ENCODE measurements at regions not wholly inside any gene's neighbourhood (a gene's known extent, or its start where the extent isn't known, plus 50 kb on each side); places are given as distances from the start of the nearest gene placed in this dataset.
A peak's percentile ranks its signal among the peaks of the same experiment; 100 is the strongest.
"Not testable (repeated sequence)": the region's sequence is repeated elsewhere in the genome, so short reads cannot be mapped to it uniquely, and the experiment has no call there.

DNA sequence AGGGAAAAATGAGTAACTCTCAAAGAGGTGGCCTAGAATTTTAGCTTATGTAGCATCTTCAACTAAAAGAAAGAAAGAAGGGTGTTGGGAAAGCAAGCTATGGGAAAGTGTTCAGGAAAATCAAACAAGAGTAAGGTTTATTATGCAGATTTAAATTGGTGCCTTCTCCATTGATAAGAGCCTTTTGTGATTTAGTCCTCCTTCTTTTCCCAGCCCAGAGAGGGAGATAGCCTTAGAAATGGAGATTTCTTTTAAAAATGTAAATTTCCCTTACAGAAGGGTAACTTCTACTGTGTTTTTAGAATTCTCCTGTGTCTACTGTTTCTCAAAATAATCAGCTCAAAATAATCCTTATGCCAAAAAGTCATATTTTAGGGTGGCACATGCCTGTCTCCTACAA is 104.5 kb downstream of the FAM72B start:
- not testable (repeated sequence) for H3K4me1 ChIP-seq; H3K36me3 ChIP-seq; H3K4me3 ChIP-seq; DNase-seq (ENCODE audit: low spot score in 2 of 2); H3K27me3 ChIP-seq; H3K27ac ChIP-seq; H3K9me3 ChIP-seq

DNA sequence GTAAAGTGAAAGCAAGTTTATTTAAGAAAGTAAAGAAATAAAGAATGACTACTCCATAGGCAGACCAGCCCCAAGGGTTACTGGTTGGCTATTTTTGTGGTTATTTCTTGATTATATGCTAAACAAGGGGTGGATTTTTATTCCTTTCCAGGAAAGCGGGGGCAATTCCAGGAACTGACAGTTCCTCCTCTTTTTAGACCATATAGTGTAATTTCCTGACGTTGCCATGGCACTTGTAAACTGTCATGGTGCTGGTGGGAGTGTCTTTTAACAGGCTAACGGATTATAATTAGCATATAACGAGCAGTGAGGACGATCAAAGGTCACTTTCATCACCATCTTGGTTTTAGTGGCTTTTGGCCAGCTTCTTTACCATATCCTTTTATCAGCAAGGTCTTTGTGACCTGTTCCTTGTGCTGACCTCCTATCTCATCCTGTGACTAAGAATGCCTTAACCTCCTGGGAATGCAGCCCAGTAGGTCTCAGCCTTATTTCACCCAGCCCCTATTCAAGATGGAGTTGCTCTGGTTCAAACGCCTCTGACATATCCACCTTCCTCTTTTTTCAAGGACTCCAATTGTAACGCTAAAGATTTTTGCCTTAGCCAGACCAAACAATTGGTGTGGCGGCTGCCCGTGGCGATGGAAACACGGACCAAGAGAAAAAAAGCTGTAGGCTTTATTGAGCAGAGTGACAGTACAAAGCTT is 103.8 kb downstream of the FAM72B start:
- H3K27me3 ChIP-seq; H3K4me1 ChIP-seq; H3K9me3 ChIP-seq; H3K27ac ChIP-seq; DNase-seq (ENCODE audit: low spot score in 2 of 2); H3K36me3 ChIP-seq; H3K4me3 ChIP-seq: not testable (repeated sequence)
- WGBS, 2 donors: 27% methylated on average over 10 to 11 of the region's 11 CpGs

DNA sequence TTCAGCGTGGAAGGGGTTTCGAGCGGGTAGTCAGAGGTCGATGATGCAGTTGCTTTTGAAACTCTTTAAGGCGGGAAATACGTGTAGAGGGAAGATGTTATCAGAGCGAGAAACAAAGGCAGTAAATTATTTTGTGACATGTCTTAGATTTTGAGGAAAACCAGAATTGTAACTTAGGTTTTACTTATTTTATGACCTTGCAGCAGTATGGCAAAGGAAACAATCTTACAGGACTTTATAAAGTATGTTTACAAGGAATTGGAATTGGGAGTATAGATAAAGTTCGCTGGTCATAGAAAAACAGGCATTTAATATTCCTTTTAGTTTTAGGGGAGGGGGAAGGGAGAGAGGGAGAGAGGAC is 103.3 kb downstream of the FAM72B start:
- H3K27me3 ChIP-seq; H3K27ac ChIP-seq; DNase-seq (ENCODE audit: low spot score in 2 of 2); H3K4me3 ChIP-seq; H3K4me1 ChIP-seq; H3K36me3 ChIP-seq; H3K9me3 ChIP-seq: not testable (repeated sequence)
- WGBS, 2 donors: 25 to 50% methylated on average over 6 to 8 of the region's 8 CpGs

DNA sequence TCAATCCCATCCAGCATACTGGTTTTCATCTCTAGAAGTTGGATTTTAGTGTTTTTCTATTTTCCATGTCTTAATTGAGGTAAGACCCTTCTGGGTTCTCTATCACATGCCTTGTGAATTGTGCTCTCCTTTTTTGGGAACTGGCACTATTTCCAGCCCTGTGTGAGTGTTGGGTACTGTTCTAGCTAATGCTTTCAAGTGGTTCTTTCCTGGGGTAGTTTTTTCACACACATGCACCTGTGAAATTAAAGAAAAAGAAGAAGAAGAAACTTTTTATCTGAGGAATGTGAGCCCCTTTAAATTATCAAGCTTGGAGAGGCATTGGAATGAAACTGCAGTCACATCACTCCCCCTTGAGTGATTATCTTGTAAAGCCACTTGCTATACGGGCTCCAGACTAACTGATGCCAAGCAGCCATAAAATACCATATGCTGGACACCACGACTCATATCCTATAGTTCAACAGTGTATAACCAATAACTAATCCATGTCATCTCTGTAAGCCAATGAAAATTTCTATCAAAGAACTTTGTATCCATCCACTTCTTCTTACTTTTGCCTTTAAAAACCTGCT is 102.4 kb downstream of the FAM72B start:
- WGBS, 2 donors: 28 to 43% methylated on average over 2 of the region's 2 CpGs
- H3K36me3 ChIP-seq; H3K4me3 ChIP-seq; H3K9me3 ChIP-seq; H3K4me1 ChIP-seq; DNase-seq (ENCODE audit: low spot score in 2 of 2); H3K27me3 ChIP-seq; H3K27ac ChIP-seq: not testable (repeated sequence)

DNA sequence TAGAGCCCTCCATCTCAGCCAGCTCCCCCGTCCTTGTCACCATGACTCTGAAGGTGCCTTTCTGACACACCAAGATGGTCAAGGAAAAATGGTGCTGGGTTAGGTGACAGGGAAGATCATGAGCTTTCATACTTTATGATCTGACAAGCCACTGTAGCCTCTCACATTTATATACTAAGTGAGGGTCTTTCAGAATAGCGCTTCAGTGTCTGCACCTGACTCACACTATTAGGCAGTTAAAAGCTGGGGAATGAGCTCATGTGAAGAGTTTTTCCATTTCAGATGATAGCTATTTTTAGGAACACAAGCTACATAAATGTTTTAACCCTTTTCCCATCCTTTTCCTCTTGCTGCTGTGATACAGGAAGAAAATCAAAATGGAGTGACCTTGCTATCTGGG is 101.1 kb downstream of the FAM72B start:
- not testable (repeated sequence) for H3K27ac ChIP-seq; H3K4me1 ChIP-seq; H3K9me3 ChIP-seq; H3K27me3 ChIP-seq; DNase-seq (ENCODE audit: low spot score in 2 of 2); H3K4me3 ChIP-seq; H3K36me3 ChIP-seq
- WGBS, 2 donors: no CpG with 5 or more reads among the region's 2 CpGs

DNA sequence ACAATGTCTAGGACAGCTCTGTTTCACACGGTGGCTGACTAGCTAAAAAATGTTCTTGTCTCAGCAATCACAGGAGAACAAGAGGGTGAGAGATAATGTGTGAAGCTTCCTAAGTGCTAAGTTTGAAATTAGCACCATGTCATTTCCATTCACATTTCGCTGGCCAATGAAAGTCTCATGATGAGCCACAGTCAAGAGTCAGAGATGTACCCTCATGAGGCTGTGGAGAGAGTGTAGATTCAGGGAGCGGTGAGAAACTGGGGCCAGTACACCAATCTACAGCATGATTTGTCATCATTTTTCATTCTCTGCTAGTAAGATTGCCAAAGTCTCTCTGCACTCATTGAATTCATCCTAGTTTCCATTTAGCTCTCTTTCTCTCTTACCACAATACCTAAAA is 97.9 kb downstream of the FAM72B start:
- not testable (repeated sequence) for H3K27me3 ChIP-seq; H3K9me3 ChIP-seq; H3K4me1 ChIP-seq; H3K36me3 ChIP-seq; H3K27ac ChIP-seq; H3K4me3 ChIP-seq; DNase-seq (ENCODE audit: low spot score in 2 of 2)
- WGBS, 2 donors: 44 to 45% methylated on average over 1 of the region's 3 CpGs

DNA sequence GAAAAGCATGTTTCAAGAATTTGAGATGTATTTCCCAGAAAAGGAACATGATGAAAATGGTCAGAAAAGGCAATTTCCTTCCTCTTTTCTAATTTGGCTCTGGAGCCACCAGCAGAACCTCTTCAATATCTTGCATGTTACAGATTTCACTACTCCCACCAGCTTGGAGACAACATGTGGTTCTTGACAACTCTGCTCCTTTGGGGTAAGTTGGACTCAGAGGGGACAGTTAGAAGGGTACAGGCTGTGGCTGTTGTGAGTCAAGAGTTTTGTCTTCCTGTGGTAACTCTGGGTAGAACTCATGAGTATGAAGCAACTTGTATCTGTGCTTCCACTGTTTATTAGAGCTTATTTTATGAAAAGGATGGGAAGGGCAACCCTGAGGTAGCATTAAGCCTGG is 96.9 kb downstream of the FAM72B start:
- not testable (repeated sequence) for H3K36me3 ChIP-seq; DNase-seq (ENCODE audit: low spot score in 2 of 2); H3K4me1 ChIP-seq; H3K4me3 ChIP-seq; H3K27me3 ChIP-seq; H3K9me3 ChIP-seq; H3K27ac ChIP-seq

DNA sequence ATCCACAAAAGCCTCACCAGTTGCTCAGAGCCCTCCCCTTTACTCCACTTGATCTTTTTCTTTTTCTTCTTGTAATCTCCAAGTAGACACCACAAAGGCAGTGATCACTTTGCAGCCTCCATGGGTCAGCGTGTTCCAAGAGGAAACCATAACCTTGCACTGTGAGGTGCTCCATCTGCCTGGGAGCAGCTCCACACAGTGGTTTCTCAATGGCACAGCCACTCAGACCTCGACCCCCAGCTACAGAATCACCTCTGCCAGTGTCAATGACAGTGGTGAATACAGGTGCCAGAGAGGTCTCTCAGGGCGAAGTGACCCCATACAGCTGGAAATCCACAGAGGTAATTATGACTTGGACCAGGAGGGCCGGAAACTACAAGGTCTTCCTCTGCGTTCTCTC is 95.6 kb downstream of the FAM72B start:
- H3K4me3 ChIP-seq; H3K4me1 ChIP-seq; H3K9me3 ChIP-seq; H3K36me3 ChIP-seq; H3K27ac ChIP-seq; DNase-seq (ENCODE audit: low spot score in 2 of 2); H3K27me3 ChIP-seq: not testable (repeated sequence)
- WGBS, 2 donors: 100% methylated on average over 1 to 2 of the region's 5 CpGs

DNA sequence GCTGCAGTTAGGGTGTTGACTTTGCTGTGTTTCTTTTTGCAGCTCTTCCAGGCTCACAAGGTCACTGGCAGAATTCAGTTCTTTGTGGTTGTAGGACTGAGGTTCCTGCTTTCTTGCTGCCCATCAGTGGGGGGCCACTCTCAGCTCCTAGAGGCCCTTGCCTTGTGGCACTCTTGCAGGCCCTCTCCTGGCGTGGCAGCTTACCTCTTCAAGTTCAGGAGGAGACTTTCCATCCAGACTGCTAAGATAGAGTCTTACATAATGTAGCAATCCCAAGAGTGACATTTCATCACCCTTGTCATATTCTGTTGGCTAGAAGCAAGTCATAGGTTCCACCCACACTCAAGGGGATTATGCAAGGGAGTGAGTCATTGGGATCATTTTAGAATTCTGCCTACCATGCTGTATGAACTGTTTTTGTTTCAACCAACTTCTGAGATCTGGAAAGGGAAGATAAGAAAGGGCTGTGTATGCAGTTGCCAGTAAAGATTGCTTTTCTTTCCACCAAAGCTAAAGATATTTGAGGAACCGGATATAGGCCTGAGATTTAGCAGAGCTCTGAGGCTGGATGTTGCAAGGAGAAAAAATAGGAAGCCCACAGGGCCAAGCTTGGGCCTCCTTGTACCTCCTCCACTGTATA is 91.7 kb downstream of the FAM72B start:
- 50% methylated on average over 1 of the region's 2 CpGs; no CpG with 5 or more reads in 1 of the 2 donors for WGBS, 2 donors
- not testable (repeated sequence) for H3K27ac ChIP-seq; H3K36me3 ChIP-seq; H3K4me1 ChIP-seq; H3K27me3 ChIP-seq; H3K9me3 ChIP-seq; H3K4me3 ChIP-seq; DNase-seq (ENCODE audit: low spot score in 2 of 2)
- peak in 1 of 2 donors; percentile 25 for TF ChIP-seq EP300 (IDR thresholded peaks at IDR 0.05)

DNA sequence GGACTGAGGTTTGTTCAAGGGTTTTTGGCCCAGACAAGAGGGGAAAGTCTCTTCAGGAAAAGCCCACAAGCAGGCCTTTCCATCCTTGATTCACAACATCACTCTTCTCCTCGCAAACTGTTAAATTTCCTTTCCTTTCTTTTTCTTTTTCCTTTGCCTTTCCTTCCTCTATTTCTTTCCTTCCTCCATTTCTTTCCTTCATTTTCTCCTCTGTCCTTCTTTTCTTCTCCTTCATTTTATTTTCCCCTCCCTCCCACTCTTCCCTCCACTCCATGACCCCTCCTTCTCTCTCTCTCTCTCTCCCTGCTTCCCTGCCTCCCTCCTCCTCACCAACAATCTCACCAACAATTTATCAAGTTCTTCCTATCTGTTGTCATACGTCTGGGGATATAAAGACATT is 89.1 kb downstream of the FAM72B start:
- not testable (repeated sequence) for H3K27me3 ChIP-seq; DNase-seq (ENCODE audit: low spot score in 2 of 2); H3K36me3 ChIP-seq; H3K4me3 ChIP-seq; H3K4me1 ChIP-seq; H3K9me3 ChIP-seq; H3K27ac ChIP-seq
- WGBS, 2 donors: 88 to 89% methylated on average over 2 of the region's 2 CpGs
